Lung (tissue), 11 donors: ENCODE measurements at regions not wholly inside any gene's neighbourhood (a gene's known extent, or its start where the extent isn't known, plus 50 kb on each side); places are given as distances from the start of the nearest gene placed in this dataset.

Source experiments
- ATAC-seq: fragments of 200-7000 bp; cut with Tn5 transposase; one replicate; pipeline ENCODE4 v1.9.1; 2020; ENCODE audit warnings: moderate number of reproducible peaks; ENCODE audit not compliant: insufficient read depth, low FRiP score
- DNase-seq, 3 donors: peaks; one replicate each; pipeline ENCODE4 v3.0.0-alpha.2; 2013 to 2017
- H3K27ac ChIP-seq, 2 donors: one replicate each; pipeline ENCODE4 v1.5.1; 2013; ENCODE audit warnings: mild to moderate bottlenecking in 2 of 2, moderate library complexity in 2 of 2, control low read depth in 1 of 2, inconsistent platforms in 1 of 2, low read depth in 1 of 2, low read length in 1 of 2
- H3K27me3 ChIP-seq, 3 donors: one replicate each; pipeline ENCODE4 v1.5.1; 2013; ENCODE audit warnings: low read length in 2 of 3; ENCODE audit not compliant: control insufficient read depth in 3 of 3, insufficient read depth in 3 of 3
- H3K36me3 ChIP-seq, 4 donors: one replicate each; pipeline ENCODE4 v1.5.1; 2013; ENCODE audit warnings: low read length in 4 of 4, mild to moderate bottlenecking in 1 of 4, moderate library complexity in 1 of 4; ENCODE audit not compliant: control insufficient read depth in 4 of 4, insufficient read depth in 4 of 4
- H3K4me1 ChIP-seq, 5 donors: one replicate each; pipeline ENCODE4 v1.5.1; 2013; ENCODE audit warnings: low read length in 5 of 5, mild to moderate bottlenecking in 2 of 5, moderate library complexity in 1 of 5; ENCODE audit not compliant: control insufficient read depth in 5 of 5, insufficient read depth in 5 of 5
- H3K4me3 ChIP-seq: one replicate; pipeline ENCODE4 v1.5.1; 2013; ENCODE audit warnings: mild to moderate bottlenecking, control low read depth, moderate library complexity
- H3K9ac ChIP-seq, 2 donors: one replicate each; pipeline ENCODE4 v1.5.1; 2013; ENCODE audit warnings: low read length in 2 of 2, control low read depth in 1 of 2; ENCODE audit not compliant: insufficient read depth in 1 of 2
- H3K9me3 ChIP-seq, 4 donors: one replicate each; pipeline ENCODE4 v1.5.1; 2013; ENCODE audit warnings: low read length in 3 of 4, mild to moderate bottlenecking in 1 of 4, moderate library complexity in 1 of 4; ENCODE audit not compliant: control insufficient read depth in 4 of 4, insufficient read depth in 3 of 4
- CTCF ChIP-seq: IDR thresholded peaks from 2 replicates; pipeline ENCODE4 v1.5.1; 2012; ENCODE audit warnings: mild to moderate bottlenecking; ENCODE audit errors: control extremely low read depth, extremely low read depth
- WGBS, 2 donors: extraction: QIAGEN DNeasy Blood & Tissue Kit; methylation state at CpG; one replicate each; pipeline ENCODE4 v1.1.7; 2013; 5-methylcytosine and 5-hydroxymethylcytosine counted together
- donor health status: control.
- donor health status: control.
- donor health status: Bipolar disorder and iron deficiency.
- donor health status: healthy.
- donor health status: DM: yes; HTN: yes; CAD: no.

- H3K27me3 ChIP-seq: no peaks in the 10 kb centered on the region
- no peak overlapping the region for H3K9ac ChIP-seq
- DNase-seq (no peak), ATAC-seq (no peak)
- no peak overlapping the region for H3K27ac ChIP-seq
- H3K4me3 ChIP-seq: no peak overlapping the region
- 88% methylated on average over 5 of the region's 5 CpGs for WGBS, 2 donors
- H3K4me1 ChIP-seq: no peaks in the 10 kb centered on the region
- H3K9me3 ChIP-seq: no peaks in the 10 kb centered on the region
- H3K36me3 ChIP-seq: no peaks in the 10 kb centered on the region
- no peak for TF ChIP-seq CTCF
Observed at GRCh38 chr6:120990866-120991265, 343.4 kb downstream of the TBC1D32 start.

GRCh38 chr6:120981835-120982234 is 352.4 kb downstream of the TBC1D32 start:
- Histone ChIP-seq H3K27ac (no peak overlapping the region), H3K9ac (no peak overlapping the region), H3K36me3 (no peaks in the 10 kb centered on the region), H3K9me3 (no peaks in the 10 kb centered on the region), H3K4me3 (no peak overlapping the region), H3K27me3 (no peaks in the 10 kb centered on the region), H3K4me1 (no peaks in the 10 kb centered on the region)
- no peak for DNase-seq
- no peak for TF ChIP-seq CTCF
- ATAC-seq: no peak

- ATAC-seq (no peak), DNase-seq (no peak)
- no peak overlapping the region for H3K9ac ChIP-seq
- no peaks in the 10 kb centered on the region for H3K27me3 ChIP-seq
- no peak overlapping the region for H3K4me3 ChIP-seq
- H3K9me3 ChIP-seq: no peaks in the 10 kb centered on the region
- H3K36me3 ChIP-seq: no peaks in the 10 kb centered on the region
- no peak overlapping the region for H3K27ac ChIP-seq
- TF ChIP-seq CTCF: no peak
- no peaks in the 10 kb centered on the region for H3K4me1 ChIP-seq
Observed at GRCh38 chr6:120966321-120966720, 368.0 kb downstream of the TBC1D32 start.

GRCh38 chr6:120965814-120966213 is 368.5 kb downstream of the TBC1D32 start:
- 82 to 86% methylated on average over 3 of the region's 3 CpGs for WGBS, 2 donors
- TF ChIP-seq CTCF: no peak

More at GRCh38 chr6:120965814-120966213, 368.5 kb downstream of the TBC1D32 start:
- no peak for DNase-seq
- no peaks in the 10 kb centered on the region for H3K4me1 ChIP-seq
- no peaks in the 10 kb centered on the region for H3K36me3 ChIP-seq
- H3K9me3 ChIP-seq: no peaks in the 10 kb centered on the region
- no peak overlapping the region for H3K27ac ChIP-seq
- ATAC-seq: no peak
- no peak overlapping the region for H3K9ac ChIP-seq
- no peaks in the 10 kb centered on the region for H3K27me3 ChIP-seq
- no peak overlapping the region for H3K4me3 ChIP-seq
